HFF-Myc (cell line): ENCODE measurements at regions not wholly inside any gene's neighbourhood (a gene's known extent, or its start where the extent isn't known, plus 50 kb on each side); places are given as distances from the start of the nearest gene placed in this dataset.

Experiments
- DNase-seq: peaks from one replicate; pipeline ENCODE4 v3.0.0-alpha.2; 2011; ENCODE audit warnings: low read depth; ENCODE audit errors: extremely low read depth
- H3K4me3 ChIP-seq: replicated peaks from 2 replicates; pipeline ENCODE4 v1.5.1; 2011; ENCODE audit warnings: low read depth, mild to moderate bottlenecking, control low read depth, low read length
- CTCF ChIP-seq: IDR thresholded peaks from 2 replicates; pipeline ENCODE4 v1.5.1; 2012; ENCODE audit warnings: mild to moderate bottlenecking, low read depth, low read length, control low read depth; ENCODE audit errors: missing control alignments

DNA sequence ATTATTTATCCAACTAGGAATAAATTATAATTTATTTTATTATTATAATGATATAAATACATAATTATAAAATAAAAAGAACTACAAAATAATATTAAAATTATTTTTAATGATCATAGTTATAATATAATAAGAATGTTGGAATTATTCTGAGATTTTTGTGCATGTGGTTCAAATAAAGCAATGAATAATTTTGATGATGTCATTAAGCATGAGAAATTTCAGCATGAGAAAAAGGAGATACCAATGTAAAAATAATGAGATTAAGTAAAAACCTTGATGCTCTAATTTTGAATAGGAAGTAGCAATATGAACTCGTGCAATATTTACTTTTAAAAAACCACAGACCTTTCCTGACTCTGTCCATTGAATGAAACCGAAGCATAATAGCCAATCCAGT, 181.8 kb upstream of the MTNR1B start:
- DNase-seq: no peak
- H3K4me3 ChIP-seq: no peak overlapping the region
- TF ChIP-seq CTCF: no peak

- no peak for TF ChIP-seq CTCF
- no peak overlapping the region for H3K4me3 ChIP-seq
- no peak for DNase-seq
Observed at GRCh38 chr11:92789761-92790160, 179.7 kb upstream of the MTNR1B start.

DNA sequence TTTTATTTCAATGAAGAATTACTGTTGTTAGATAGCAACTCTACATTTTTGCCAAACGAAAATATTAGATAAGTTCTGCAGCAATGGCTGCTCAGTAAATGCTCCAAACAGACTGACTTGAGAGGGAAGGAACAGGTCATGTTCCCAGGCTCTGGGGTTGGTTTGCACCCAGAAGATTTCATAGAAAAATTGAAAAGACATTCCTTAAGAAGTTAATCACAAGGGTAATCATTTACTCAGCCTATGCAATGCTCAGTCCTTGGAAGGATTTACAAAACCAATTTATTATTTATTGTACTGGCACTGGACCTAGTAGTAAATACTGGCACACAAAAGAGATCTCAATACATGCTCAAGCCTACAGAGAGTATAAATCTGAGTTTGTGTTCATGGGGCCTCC, 179.1 kb upstream of the MTNR1B start:
- no peak for TF ChIP-seq CTCF
- no peak overlapping the region for H3K4me3 ChIP-seq
- no peak for DNase-seq

GRCh38 chr11:92790926-92791616, 178.4 kb upstream of the MTNR1B start:
- no peak overlapping the region for H3K4me3 ChIP-seq
- TF ChIP-seq CTCF: no peak
- DNase-seq: no peak

DNA sequence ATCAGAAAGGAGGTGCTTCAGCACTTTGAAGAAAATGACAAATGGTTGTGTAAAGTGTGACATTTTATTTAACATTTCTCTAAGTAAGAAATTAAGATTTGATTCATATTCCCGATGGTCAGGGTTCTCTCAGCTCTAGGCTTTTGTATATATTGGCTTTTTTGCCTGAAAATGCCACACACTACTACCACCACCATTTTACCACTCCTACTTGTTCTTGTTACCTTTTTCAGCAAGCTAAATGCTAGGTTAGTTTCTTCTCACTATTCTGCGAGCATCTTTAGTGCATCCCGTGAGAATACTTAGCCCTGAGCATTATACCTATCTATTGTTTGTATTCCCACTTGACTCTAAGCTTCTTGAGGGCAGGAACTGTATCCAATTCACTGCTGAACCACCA, 177.6 kb upstream of the MTNR1B start:
- no peak for DNase-seq
- H3K4me3 ChIP-seq: no peak overlapping the region
- no peak for TF ChIP-seq CTCF

- DNase-seq: no peak
- no peak overlapping the region for H3K4me3 ChIP-seq
- TF ChIP-seq CTCF: no peak
Observed at GRCh38 chr11:92793189-92793588, 176.3 kb upstream of the MTNR1B start.

DNA sequence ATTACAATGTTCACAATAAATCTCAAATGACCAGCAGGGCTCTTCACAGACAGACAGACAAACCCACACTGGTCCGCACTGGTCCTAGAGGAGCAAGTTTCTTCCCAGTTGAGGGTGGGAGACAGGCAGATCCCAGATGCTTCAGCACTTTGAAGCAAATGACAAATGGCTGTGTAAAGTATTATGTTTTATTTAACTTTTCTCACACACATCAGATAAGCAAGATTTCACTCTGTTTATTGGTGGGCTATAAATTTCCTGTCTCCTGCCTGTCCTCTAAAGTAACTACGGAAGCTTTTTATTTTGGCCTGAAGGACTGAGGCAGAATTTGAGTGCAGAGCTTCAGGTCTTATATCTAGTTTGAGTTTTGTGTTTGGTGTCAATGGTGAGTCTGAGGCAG, 174.7 kb upstream of the MTNR1B start:
- no peak overlapping the region for H3K4me3 ChIP-seq
- no peak for DNase-seq
- TF ChIP-seq CTCF: no peak
